Large intestine (tissue), 3 donors: ENCODE measurements at regions not wholly inside any gene's neighbourhood (a gene's known extent, or its start where the extent isn't known, plus 50 kb on each side); places are given as distances from the start of the nearest gene placed in this dataset.

Experiments
- DNase-seq, 2 donors: peaks; one replicate each; pipeline versions ENCODE4 v3.0.0 to v3.0.0-alpha.2; 2013
- H3K27ac ChIP-seq: one replicate; pipeline ENCODE4 v1.5.1; 2013; ENCODE audit warnings: low read length
- H3K27me3 ChIP-seq: 2 replicates; pipeline ENCODE4 v1.6.1; 2013; ENCODE audit warnings: low read length; ENCODE audit not compliant: control insufficient read depth, insufficient read depth
- H3K36me3 ChIP-seq: 2 replicates; pipeline ENCODE4 v1.6.1; 2013; ENCODE audit warnings: low read length; ENCODE audit not compliant: control insufficient read depth, insufficient read depth
- H3K4me1 ChIP-seq: one replicate; pipeline ENCODE4 v1.6.1; 2013; ENCODE audit warnings: low read length; ENCODE audit not compliant: control insufficient read depth, insufficient read depth
- H3K4me3 ChIP-seq: one replicate; pipeline ENCODE4 v1.5.1; 2013; ENCODE audit warnings: low read length
- H3K9me3 ChIP-seq: one replicate; pipeline ENCODE4 v1.6.1; 2013; ENCODE audit warnings: mild to moderate bottlenecking, low read depth, low read length, moderate library complexity; ENCODE audit not compliant: control insufficient read depth
- WGBS: methylation state at CpG from one replicate; pipeline ENCODE4 v1.1.5; 2013; ENCODE audit warnings: low lambda C conversion rate; ENCODE audit not compliant: insufficient coverage; 5-methylcytosine and 5-hydroxymethylcytosine counted together

GRCh38 chr13:112252804-112253590, 123.2 kb upstream of the SPACA7 start:
- Histone ChIP-seq H3K27ac (no peak overlapping the region), H3K4me1 (no peaks in the 10 kb centered on the region), H3K27me3 (no peaks in the 10 kb centered on the region), H3K4me3 (no peak overlapping the region), H3K36me3 (no peaks in the 10 kb centered on the region), H3K9me3 (no peaks in the 10 kb centered on the region)
- no peak for DNase-seq
- WGBS = 100% methylated on average over 1 of the region's 29 CpGs

- H3K36me3 ChIP-seq = no peaks in the 10 kb centered on the region
- WGBS = 100% methylated on average over 3 of the region's 17 CpGs
- no peaks in the 10 kb centered on the region for H3K4me1 ChIP-seq
- H3K27me3 ChIP-seq = no peaks in the 10 kb centered on the region
- H3K9me3 ChIP-seq = no peaks in the 10 kb centered on the region
- H3K4me3 ChIP-seq = no peak overlapping the region
- no peak for DNase-seq
- H3K27ac ChIP-seq = no peak overlapping the region
Measured at GRCh38 chr13:112253631-112254030, 122.5 kb upstream of the SPACA7 start.

GRCh38 chr13:112254061-112254818, 121.9 kb upstream of the SPACA7 start:
- WGBS = 67% methylated on average over 5 of the region's 25 CpGs
- no peaks in the 10 kb centered on the region for H3K27me3 ChIP-seq
- H3K4me1 ChIP-seq = no peaks in the 10 kb centered on the region
- no peaks in the 10 kb centered on the region for H3K9me3 ChIP-seq
- H3K4me3 ChIP-seq = no peak overlapping the region
- DNase-seq = no peak
- H3K36me3 ChIP-seq = no peaks in the 10 kb centered on the region
- H3K27ac ChIP-seq = no peak overlapping the region

- Histone ChIP-seq H3K27me3 (no peaks in the 10 kb centered on the region), H3K27ac (no peak overlapping the region), H3K36me3 (no peaks in the 10 kb centered on the region), H3K9me3 (no peaks in the 10 kb centered on the region), H3K4me3 (no peak overlapping the region), H3K4me1 (no peaks in the 10 kb centered on the region)
- WGBS = 100% methylated on average over 4 of the region's 11 CpGs
- no peak for DNase-seq
Measured at GRCh38 chr13:112254900-112255299, 121.3 kb upstream of the SPACA7 start.

GRCh38 chr13:112255550-112256120, 120.5 kb upstream of the SPACA7 start:
- H3K9me3 ChIP-seq = no peaks in the 10 kb centered on the region
- DNase-seq = no peak
- H3K4me1 ChIP-seq = no peaks in the 10 kb centered on the region
- no peaks in the 10 kb centered on the region for H3K27me3 ChIP-seq
- H3K36me3 ChIP-seq = no peaks in the 10 kb centered on the region
- H3K4me3 ChIP-seq = no peak overlapping the region
- no peak overlapping the region for H3K27ac ChIP-seq
- WGBS = no CpG with 5 or more reads among the region's 19 CpGs

- 90% methylated on average over 2 of the region's 12 CpGs for WGBS
- Histone ChIP-seq H3K27me3 (peaks cover under 1% of the 10 kb centered on the region), H3K4me1 (no peaks in the 10 kb centered on the region), H3K27ac (no peak overlapping the region), H3K4me3 (no peak overlapping the region), H3K36me3 (no peaks in the 10 kb centered on the region), H3K9me3 (no peaks in the 10 kb centered on the region)
- DNase-seq = no peak
Measured at GRCh38 chr13:112256716-112257494, 119.2 kb upstream of the SPACA7 start.

- no peaks in the 10 kb centered on the region for H3K36me3 ChIP-seq
- 40% methylated on average over 1 of the region's 8 CpGs for WGBS
- no peaks in the 10 kb centered on the region for H3K9me3 ChIP-seq
- H3K27me3 ChIP-seq = peaks cover 3% of the 10 kb centered on the region
- no peak overlapping the region for H3K4me3 ChIP-seq
- no peak for DNase-seq
- H3K4me1 ChIP-seq = no peaks in the 10 kb centered on the region
- H3K27ac ChIP-seq = no peak overlapping the region
Measured at GRCh38 chr13:112259511-112259910, 116.6 kb upstream of the SPACA7 start.

GRCh38 chr13:112260108-112261055, 115.8 kb upstream of the SPACA7 start:
- Histone ChIP-seq H3K27me3 (peaks cover 3% of the 10 kb centered on the region), H3K36me3 (no peaks in the 10 kb centered on the region), H3K9me3 (no peaks in the 10 kb centered on the region), H3K4me3 (no peak overlapping the region), H3K4me1 (no peaks in the 10 kb centered on the region), H3K27ac (no peak overlapping the region)
- WGBS = no CpG with 5 or more reads among the region's 29 CpGs
- DNase-seq = no peak

- Histone ChIP-seq H3K27me3 (peaks cover 3% of the 10 kb centered on the region), H3K36me3 (no peaks in the 10 kb centered on the region), H3K4me3 (no peak overlapping the region), H3K27ac (no peak overlapping the region), H3K9me3 (no peaks in the 10 kb centered on the region), H3K4me1 (no peaks in the 10 kb centered on the region)
- WGBS = no CpG with 5 or more reads among the region's 8 CpGs
- DNase-seq = no peak
Measured at GRCh38 chr13:112261924-112262323, 114.2 kb upstream of the SPACA7 start.
